Hematopoietic multipotent progenitor cell treated with erythropoietin and hydrocortisone succinate and interleukin-3 and kit ligand, for 15 days (in vitro differentiated cells): ENCODE measurements at regions not wholly inside any gene's neighbourhood (a gene's known extent, or its start where the extent isn't known, plus 50 kb on each side); places are given as distances from the start of the nearest gene placed in this dataset.
"Not testable (repeated sequence)": the region's sequence is repeated elsewhere in the genome, so short reads cannot be mapped to it uniquely, and the experiment has no call there.

Experiments used
- DNase-seq: peaks from one replicate; pipeline ENCODE4 v3.0.0-alpha.2; 2015; ENCODE audit warnings: low spot score

DNA sequence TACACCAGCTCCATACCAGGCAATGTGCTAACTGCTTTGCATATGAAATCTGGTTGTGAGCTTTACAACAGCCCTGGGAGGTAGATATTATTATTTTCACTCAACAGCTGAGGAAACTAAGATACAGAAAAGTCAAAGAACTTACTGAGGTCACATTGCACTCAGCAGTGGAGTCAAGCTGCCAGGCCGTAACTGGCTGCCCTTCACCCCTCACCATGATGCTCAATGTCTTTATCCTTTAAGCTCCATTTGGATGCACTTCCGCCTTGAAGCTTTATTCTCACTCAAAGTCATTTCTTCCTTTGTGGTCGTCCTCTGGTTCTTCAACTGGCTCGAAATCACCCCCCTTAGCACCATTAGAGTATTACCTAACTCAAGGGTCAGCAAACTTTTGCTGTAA is 81.7 kb upstream of the RALGPS2 start:
- DNase-seq = no peak

GRCh38 chr1:178643831-178644230 is 81.2 kb upstream of the RALGPS2 start:
- DNase-seq = no peak

DNA sequence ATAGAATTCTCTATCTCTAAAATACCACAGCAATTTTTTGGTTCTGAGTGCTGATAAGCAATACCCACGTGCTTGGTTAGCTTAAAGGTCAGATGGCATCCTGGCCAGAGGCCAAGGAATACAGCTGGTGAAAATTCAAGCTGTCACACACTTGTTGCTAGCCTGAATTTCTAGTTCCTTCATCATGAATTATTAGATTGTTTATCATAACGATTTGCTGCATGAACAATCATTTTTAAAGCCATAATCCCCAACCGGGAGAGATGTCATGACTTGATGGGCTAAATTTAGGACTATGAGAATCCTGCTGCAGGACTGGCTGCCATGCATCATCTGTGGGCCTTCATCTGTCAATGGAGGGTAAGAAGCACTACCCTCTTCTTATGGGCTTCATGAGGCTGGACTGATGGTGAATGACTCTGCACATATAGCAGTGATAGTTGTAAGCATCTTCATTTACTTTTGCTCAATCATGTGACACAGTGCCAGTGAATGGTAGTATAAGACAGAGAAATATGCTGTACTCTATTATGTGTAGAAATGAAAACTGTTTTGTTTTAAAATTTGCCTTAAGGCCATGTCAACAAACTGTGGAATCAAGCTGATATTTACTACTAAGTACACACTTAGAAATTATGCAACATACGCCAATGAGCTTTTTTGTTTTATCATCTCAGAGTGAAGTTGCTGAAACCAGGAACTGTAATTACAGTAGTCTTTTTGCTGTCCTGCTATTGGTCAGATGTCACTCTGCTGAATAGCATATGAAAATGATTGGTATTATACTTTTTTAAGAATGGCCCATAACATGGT is 80.5 kb upstream of the RALGPS2 start:
- peak; percentile 67 for DNase-seq

GRCh38 chr1:178645157-178645807 is 79.8 kb upstream of the RALGPS2 start:
- DNase-seq = no peak

- DNase-seq = no peak
Measured at GRCh38 chr1:178645808-178646200, 79.2 kb upstream of the RALGPS2 start.

- no peak for DNase-seq
Measured at GRCh38 chr1:178646821-178647220, 78.2 kb upstream of the RALGPS2 start.

DNA sequence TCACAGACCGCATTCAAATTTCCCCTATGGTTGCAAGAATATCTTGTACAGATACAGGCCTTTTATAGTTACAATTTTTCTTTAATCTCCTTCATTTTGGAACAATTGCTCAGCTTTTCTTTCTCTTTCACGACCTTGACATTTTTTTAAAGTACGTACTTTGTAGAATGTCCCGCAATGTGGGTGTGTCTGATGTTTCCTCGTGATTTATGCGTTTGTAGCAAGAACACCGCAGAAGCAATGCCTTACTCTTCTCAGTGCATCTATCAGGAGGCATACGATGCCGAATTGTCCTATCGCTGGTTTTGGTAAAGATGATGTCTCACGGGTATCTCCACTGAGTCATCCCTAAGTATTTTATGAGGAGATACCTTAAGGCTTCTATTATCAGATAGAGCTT is 76.9 kb upstream of the RALGPS2 start:
- no peak for DNase-seq

- no peak for DNase-seq
Measured at GRCh38 chr1:178649582-178650350, 75.3 kb upstream of the RALGPS2 start.

DNA sequence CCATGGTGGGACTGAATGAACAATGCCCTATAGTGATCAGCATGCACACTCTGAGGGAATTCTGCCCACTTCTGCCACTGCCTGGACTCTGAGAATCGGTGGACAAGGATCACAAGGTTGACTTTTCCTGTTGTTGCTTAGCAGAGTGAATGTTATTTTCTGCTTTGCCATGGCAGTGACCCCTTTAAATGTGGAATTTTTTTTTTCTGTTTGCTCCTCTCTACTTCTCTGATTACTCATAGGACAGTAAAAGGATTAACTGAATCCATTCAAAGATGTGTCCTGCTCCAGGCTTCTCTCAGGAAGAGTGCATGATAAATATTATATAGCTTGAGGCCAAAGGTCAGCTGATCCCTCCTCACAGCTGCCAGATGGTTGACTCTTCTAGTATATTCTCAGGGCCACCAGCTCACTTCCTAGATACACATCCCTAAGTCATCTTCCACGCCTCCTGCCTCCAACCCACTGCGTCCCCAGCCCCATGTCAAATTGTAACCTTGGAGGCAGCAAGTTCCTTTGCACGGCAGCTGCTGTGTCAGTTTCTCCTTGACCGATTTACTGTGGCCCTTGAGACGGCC is 74.0 kb upstream of the RALGPS2 start:
- no peak for DNase-seq

- DNase-seq = no peak
Measured at GRCh38 chr1:178651742-178652141, 73.3 kb upstream of the RALGPS2 start.

GRCh38 chr1:178652506-178653490 is 72.2 kb upstream of the RALGPS2 start:
- DNase-seq = no peak

- DNase-seq = no peak
Measured at GRCh38 chr1:178659789-178660208, 65.2 kb upstream of the RALGPS2 start.

DNA sequence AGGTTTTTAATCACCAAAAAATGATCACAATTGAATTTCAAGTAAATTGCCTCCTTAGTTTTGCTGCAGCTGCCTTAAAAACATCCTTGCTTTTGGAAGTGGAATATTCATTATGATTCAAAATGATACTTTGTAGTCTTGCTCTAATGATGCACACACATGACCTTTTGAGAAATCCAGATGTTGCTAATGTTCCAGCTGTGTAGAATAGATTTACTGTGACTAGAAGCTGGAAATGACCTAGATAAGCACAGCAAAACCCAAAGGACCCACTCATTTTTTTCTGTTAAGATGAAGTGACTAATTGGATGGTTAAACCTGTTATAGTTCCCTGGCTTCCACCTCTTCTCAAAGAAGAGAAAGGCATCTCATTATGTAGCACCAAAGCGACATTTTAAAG is 64.6 kb upstream of the RALGPS2 start:
- DNase-seq = no peak

DNA sequence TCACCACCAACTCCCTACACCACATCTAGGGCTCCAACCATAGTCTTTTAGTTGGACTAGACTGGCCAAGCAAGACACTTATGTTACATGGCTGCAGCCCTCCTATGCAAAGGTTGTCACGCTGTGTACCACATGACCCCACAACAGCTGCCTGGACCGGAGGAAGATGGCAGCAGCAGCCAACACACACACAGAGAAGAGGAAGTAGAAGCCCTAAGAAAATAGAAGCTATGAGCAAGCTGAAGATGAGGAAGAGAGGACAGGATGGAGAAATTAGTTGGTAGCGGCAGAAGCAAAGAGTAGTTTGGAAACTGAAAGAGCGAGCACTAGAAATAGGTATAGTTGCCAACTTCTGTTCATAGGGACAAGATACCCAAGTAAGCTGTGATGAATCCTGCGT is 60.8 kb upstream of the RALGPS2 start:
- DNase-seq = no peak

GRCh38 chr1:178665579-178665978 is 59.5 kb upstream of the RALGPS2 start:
- no peak for DNase-seq

GRCh38 chr1:178666891-178667290 is 58.2 kb upstream of the RALGPS2 start:
- DNase-seq = not testable (repeated sequence)

DNA sequence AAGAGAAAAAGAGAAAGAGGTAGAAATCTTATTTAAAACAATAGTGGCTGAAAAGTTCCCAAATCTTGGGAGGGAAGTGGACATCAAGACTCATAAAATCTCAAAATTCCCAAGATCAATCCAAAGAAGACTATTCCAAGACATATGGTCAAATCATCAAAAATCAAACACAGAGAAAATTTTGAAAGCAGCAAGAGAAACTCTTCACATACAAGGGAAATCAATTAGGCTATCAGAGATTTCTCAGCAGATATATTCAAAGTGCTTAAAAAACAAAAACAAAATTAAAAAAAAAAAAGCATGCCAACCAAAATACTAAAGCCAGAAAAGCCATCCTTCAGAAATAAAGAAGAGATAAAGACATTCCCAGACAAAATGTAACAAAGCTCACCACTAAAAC is 52.6 kb upstream of the RALGPS2 start:
- no peak for DNase-seq

- DNase-seq = not testable (repeated sequence)
Measured at GRCh38 chr1:178674559-178674958, 50.5 kb upstream of the RALGPS2 start.
